ENCODE measurements at regions not wholly inside any gene's neighbourhood (a gene's known extent, or its start where the extent isn't known, plus 50 kb on each side); places are given as distances from the start of the nearest gene placed in this dataset.

- no TSS peak for BruUV-seq (replicated peaks)
- CTCF ChIA-PET: no interaction called here
- intact Hi-C loops (cut with micrococcal nuclease; ENCODE audit: unreplicated experiment): no loop called here
These were observed 192.4 kb downstream of the DACT1 start for GRCh38 chr14:58830121-58830520.

GRCh38 chr14:58832095-58832521 lies 194.3 kb downstream of the DACT1 start:
- Mint-ChIP-seq H3K4me3 (ENCODE audit: unreplicated experiment) (no peak overlapping the region), H3K9me3 (ENCODE audit: unreplicated experiment) (no peaks in the 10 kb centered on the region), H3K27me3 (ENCODE audit: insufficient read depth, unreplicated experiment) (no peaks in the 10 kb centered on the region), H3K27ac (ENCODE audit: unreplicated experiment) (no peak overlapping the region), H3K4me1 (ENCODE audit: low read depth, unreplicated experiment) (peaks cover 7% of the 10 kb centered on the region), H3K36me3 (ENCODE audit: insufficient read depth, unreplicated experiment) (no peaks in the 10 kb centered on the region)
- TF ChIP-seq CTCF (IDR thresholded peaks at IDR 0.05; ENCODE audit: insufficient read depth in 1 of 2, low read depth in 1 of 2, low read length in 1 of 2, severe bottlenecking in 1 of 2, unreplicated experiment in 1 of 2): no peak
- CTCF ChIA-PET: no interaction called here
- Histone ChIP-seq H3K27me3 (replicated peaks; ENCODE audit: control insufficient read depth, insufficient read depth, low read length) (no peaks in the 10 kb centered on the region), H3K4me3 (ENCODE audit: low read depth, low read length) (no peak overlapping the region), H3K36me3 (ENCODE audit: control insufficient read depth, insufficient read depth, low read length) (no peaks in the 10 kb centered on the region), H3K9me3 (no peaks in the 10 kb centered on the region), H3K4me1 (no peaks in the 10 kb centered on the region; the same call in 1 of the 2 replicates)
- BruUV-seq (replicated peaks): no TSS peak
- intact Hi-C loops (cut with micrococcal nuclease; ENCODE audit: unreplicated experiment): no loop called here
- POLR2A ChIA-PET: no interaction called here
- DNase-seq: no peak

More at GRCh38 chr14:58830121-58830520, 192.4 kb downstream of the DACT1 start:
- H3K9me3 ChIP-seq: 0 out of 2 replicates have a peak, but pooled peaks cover 5% of the 10 kb centered on the region
- Mint-ChIP-seq H3K36me3 (ENCODE audit: insufficient read depth, unreplicated experiment) (no peaks in the 10 kb centered on the region), H3K27me3 (ENCODE audit: insufficient read depth, unreplicated experiment) (no peaks in the 10 kb centered on the region), H3K9me3 (ENCODE audit: unreplicated experiment) (no peaks in the 10 kb centered on the region), H3K27ac (ENCODE audit: unreplicated experiment) (no peak overlapping the region), H3K4me3 (ENCODE audit: unreplicated experiment) (no peak overlapping the region), H3K4me1 (ENCODE audit: low read depth, unreplicated experiment) (peaks cover 7% of the 10 kb centered on the region)
- H3K27me3 ChIP-seq (replicated peaks; ENCODE audit: control insufficient read depth, insufficient read depth, low read length): no peaks in the 10 kb centered on the region
- POLR2A ChIA-PET: no interaction called here
- no peak for TF ChIP-seq CTCF (IDR thresholded peaks at IDR 0.05; ENCODE audit: insufficient read depth in 1 of 2, low read depth in 1 of 2, low read length in 1 of 2, severe bottlenecking in 1 of 2, unreplicated experiment in 1 of 2)
- peaks cover 2% of the 10 kb centered on the region for H3K4me1 ChIP-seq
- no peaks in the 10 kb centered on the region for H3K36me3 ChIP-seq (ENCODE audit: control insufficient read depth, insufficient read depth, low read length)
- no peak for DNase-seq
- H3K4me3 ChIP-seq (ENCODE audit: low read depth, low read length): no peak overlapping the region

GRCh38 chr14:58833634-58834378 lies 196.0 kb downstream of the DACT1 start:
- no peak overlapping the region for H3K27ac Mint-ChIP-seq (ENCODE audit: unreplicated experiment)
- TF ChIP-seq CTCF (IDR thresholded peaks at IDR 0.05; ENCODE audit: insufficient read depth in 1 of 2, low read depth in 1 of 2, low read length in 1 of 2, severe bottlenecking in 1 of 2, unreplicated experiment in 1 of 2): no peak
- H3K27me3 Mint-ChIP-seq (ENCODE audit: insufficient read depth, unreplicated experiment): no peaks in the 10 kb centered on the region
- H3K36me3 Mint-ChIP-seq (ENCODE audit: insufficient read depth, unreplicated experiment): no peaks in the 10 kb centered on the region
- Histone ChIP-seq H3K27me3 (replicated peaks; ENCODE audit: control insufficient read depth, insufficient read depth, low read length) (no peaks in the 10 kb centered on the region), H3K36me3 (ENCODE audit: control insufficient read depth, insufficient read depth, low read length) (no peaks in the 10 kb centered on the region), H3K4me1 (no peaks in the 10 kb centered on the region; the same call in 1 of the 2 replicates), H3K4me3 (ENCODE audit: low read depth, low read length) (no peak overlapping the region), H3K9me3 (no peaks in the 10 kb centered on the region)
- POLR2A ChIA-PET: no interaction called here
- BruUV-seq (replicated peaks): no TSS peak
- H3K4me1 Mint-ChIP-seq (ENCODE audit: low read depth, unreplicated experiment): peaks cover 7% of the 10 kb centered on the region
- intact Hi-C loops (cut with micrococcal nuclease; ENCODE audit: unreplicated experiment): no loop called here
- DNase-seq: no peak
- H3K9me3 Mint-ChIP-seq (ENCODE audit: unreplicated experiment): no peaks in the 10 kb centered on the region
- CTCF ChIA-PET: interaction anchor here (0.6 kb wide), 1 partner anchor 9 kb away, joined by 3 read pairs; no protein-coding TSS in a partner anchor
- no peak overlapping the region for H3K4me3 Mint-ChIP-seq (ENCODE audit: unreplicated experiment)
